ENCODE measurements at regions not wholly inside any gene's neighbourhood (a gene's known extent, or its start where the extent isn't known, plus 50 kb on each side); places are given as distances from the start of the nearest gene placed in this dataset.
A peak's percentile ranks its signal among the peaks of the same experiment; 100 is the strongest.

DNA sequence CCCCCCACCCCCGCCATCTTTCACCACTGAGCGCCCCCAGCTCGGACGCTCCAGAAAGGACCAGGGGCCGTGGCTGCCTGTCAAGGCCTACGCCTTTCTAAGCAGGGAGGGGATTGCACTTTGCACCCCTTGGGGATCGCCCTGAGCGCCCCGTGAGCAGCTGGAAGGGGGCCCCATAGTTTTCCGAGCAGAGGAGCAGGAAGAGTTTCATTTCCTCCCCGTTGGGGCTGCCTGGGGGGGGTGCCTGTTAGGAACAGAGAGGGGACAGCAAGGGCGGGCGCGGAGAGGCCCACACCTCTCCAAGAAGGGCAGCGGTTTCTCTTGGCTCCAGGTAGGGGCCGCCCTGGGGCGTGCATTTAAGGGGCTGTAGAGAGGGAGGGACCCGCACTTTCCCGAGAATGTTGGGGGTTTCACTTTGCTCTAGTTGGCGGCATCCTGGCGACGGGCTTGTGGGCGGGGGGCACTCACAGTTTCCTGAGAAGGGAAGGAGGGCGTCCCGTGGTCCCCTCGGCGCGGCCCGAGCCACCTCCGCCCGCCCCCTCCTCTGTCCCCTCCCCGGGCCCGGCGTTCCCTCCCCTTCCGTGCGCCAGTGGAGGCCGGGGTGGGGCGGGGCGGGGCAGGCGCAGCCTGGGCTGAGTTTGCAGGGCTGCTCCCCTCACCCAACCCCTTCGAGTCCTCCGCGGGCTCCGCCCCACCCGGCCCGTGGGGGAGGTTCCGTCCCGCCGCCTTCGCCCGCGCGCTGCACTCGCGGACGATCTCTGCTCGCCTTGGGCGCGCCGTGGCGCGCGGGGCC is 82.3 kb upstream of the CD99 start:
- DNase-seq (ENCODE audit: low read depth) = peak; percentile 89

- DNase-seq (ENCODE audit: low read depth) = no peak
These were observed 84.0 kb upstream of the CD99 start for GRCh38 chrX:2607113-2607512.

- DNase-seq (ENCODE audit: low read depth) = no peak
These were observed 90.5 kb upstream of the CD99 start for GRCh38 chrX:2600564-2600963.

DNA sequence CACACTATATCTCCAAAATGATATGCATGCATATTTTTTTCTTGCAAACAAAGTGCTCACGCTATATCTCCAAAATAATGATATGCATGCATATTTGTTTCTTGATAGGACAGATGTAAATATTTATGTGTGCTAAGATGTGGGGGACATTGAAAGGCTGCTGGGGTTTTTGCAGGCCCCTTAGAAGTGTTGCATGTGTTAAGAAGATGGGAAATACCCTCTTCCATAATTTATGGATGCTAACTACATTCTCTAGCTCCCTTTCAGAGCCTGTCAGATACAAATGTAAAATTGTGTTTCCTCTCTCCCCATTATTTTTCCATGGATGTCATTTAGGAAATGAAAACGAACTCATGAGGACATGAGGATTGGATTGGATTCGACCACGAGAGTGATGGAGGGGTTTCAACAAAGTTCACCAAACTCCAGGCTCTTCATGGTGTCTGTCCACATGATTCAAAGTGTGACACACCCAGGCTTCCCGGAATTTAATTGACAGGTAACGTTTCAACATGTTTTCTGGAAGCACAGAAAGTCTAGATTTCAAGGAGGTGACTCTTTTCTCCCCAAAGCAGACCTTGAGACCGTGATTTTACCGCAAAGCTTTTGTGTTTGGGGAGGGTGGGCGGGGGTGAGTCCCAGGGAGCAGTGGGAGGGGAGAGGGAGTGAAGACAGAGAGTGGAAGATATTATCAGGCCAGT is 94.4 kb upstream of the CD99 start:
- DNase-seq (ENCODE audit: low read depth) = no peak

- peak; percentile 34 for DNase-seq (ENCODE audit: low read depth)
These were observed 95.0 kb upstream of the CD99 start for GRCh38 chrX:2596045-2596444.

DNA sequence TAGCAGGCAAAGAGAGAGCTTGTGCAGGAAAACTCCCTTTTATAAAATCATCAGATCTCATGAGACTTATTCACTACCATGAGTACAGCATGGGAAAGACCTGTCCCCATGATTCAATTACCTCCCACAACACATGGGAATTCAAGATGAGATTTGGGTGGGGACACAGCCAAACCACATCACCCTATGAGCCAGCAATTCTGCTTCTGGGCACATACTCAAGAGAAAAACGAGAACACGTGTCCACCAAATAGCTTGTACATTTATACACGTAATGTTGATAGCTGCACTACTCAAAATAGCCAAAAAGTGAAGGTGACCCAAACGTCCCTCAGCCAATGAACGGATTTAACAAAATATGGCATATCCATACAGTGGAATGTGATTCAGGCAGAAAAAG is 94.5 kb upstream of the DHRSX start:
- DNase-seq (ENCODE audit: low read depth) = peak; percentile 80

- DNase-seq (ENCODE audit: low read depth) = no peak
These were observed 93.7 kb upstream of the DHRSX start for GRCh38 chrX:2594491-2594890.

GRCh38 chrX:2592279-2592678 is 91.5 kb upstream of the DHRSX start:
- no peak for DNase-seq (ENCODE audit: low read depth)

DNA sequence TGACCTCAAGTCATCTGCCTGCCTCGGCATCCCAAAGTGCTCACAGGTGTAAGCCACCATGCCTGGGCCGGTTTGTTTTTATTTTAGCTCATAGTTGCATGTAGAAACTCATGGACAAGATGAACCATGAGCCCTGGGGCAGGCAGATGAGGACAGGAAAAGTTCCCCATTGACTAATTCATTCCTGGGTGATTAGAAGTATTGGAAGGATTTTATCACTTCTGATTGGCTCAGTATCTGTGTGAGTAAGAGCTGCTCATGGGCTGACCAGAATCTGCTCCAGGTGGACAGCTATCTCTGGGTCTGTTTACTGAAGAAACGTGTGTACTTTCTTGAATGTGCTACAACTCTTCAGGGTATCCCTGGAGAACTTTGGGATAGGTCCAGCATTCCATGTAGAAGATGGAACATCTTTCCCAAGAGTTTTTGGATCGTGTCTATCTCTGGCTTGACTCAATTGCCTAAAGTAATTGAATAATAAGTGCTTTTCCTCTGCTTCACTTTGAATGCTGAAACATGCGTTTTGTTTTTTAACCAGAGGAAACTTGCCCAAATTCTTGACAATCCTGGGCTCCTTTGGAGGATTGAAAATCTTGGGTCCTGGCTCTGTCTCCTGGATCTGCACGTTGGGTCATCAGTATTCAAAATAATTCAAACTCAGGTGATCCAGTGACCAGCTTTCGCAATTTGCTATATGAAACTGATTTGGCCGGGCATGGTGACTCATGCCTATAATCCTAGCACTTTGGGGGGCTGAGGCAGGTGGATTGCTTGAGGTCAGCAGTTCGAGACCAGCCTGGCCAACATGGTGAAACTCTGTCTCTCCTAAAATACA is 88.6 kb upstream of the DHRSX start:
- DNase-seq (ENCODE audit: low read depth) = peak; percentile 42

DNA sequence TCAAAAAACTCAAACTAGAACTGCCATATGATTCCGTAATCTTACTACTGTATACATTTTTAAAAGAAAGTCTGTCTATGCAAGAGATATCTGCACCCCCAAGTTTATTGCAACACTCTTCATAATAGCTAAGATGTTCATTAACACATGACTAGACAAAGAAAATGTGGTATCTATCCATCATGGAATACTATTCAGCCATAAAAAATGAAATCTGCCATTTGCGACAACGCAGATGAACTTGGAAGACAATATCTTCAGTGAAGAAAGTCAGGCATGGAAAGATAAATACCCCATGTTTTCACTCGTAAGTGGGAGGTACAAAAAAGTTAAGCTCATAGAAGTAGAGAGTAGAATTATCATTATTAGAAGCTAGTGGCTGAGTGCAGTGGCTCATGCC is 87.3 kb upstream of the DHRSX start:
- DNase-seq (ENCODE audit: low read depth) = no peak

DNA sequence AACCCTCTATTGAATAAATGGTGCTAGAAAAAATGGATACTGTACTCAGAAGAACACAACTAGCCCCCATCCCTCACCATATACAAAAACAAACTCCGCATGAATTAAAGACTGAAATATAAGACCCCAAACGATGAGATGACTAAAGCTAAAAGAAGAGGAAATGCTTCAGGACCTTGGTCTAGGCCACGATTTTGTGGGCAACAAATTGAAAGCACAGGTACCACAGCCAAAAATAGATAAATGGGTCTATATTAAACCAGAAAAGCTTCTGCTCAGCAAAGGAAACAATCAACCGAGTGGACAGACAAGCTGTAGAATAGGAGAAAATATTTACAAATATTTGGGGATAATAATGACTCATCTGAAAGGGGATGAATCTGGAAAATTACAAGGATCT is 86.4 kb upstream of the DHRSX start:
- DNase-seq (ENCODE audit: low read depth) = no peak

DNA sequence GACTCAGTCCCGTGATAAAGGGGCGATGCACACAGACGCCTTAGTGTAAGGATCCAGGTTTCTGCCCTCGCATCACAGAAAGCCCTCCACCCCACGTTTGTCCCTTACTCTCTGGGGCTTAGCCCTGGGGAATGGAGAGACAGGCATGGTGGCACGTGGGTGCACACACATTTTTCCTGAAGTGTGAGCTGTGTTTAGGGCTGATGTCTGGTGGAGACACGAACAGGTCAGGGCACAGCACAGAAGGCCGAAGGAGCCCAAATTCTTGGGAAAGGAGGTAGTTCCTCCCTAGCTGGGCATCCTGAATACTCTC is 84.3 kb upstream of the DHRSX start:
- DNase-seq (ENCODE audit: low read depth) = no peak

- DNase-seq (ENCODE audit: low read depth) = no peak
These were observed 83.7 kb upstream of the DHRSX start for GRCh38 chrX:2584251-2585157.

GRCh38 chrX:2583194-2584162 is 82.7 kb upstream of the DHRSX start:
- no peak for DNase-seq (ENCODE audit: low read depth)

- DNase-seq (ENCODE audit: low read depth) = no peak
These were observed 81.9 kb upstream of the DHRSX start for GRCh38 chrX:2582667-2583066.

GRCh38 chrX:2581296-2581695 is 80.5 kb upstream of the DHRSX start:
- no peak for DNase-seq (ENCODE audit: low read depth)

- no peak for DNase-seq (ENCODE audit: low read depth)
These were observed 78.1 kb upstream of the DHRSX start for GRCh38 chrX:2578864-2579263.

GRCh38 chrX:2577844-2578466 is 77.2 kb upstream of the DHRSX start:
- DNase-seq (ENCODE audit: low read depth) = peak; percentile 58

DNA sequence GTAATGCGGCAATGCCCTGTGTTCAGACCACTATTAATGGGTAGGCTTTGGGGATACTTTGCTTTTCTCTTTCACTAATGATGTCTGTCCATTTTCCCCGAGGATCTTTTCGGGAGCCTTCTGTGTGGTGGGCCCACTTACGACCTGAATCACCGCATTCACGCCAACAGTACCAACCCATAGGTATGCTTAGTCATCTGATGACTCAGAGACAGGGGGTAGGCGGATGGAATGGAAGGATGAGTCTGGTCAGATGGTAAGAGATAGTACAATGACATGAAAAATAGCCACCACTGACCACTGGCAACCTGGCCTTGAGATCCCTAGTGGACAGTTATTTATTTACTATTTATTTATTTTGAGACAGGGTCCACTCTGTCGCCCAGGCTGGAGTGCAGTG is 76.0 kb upstream of the DHRSX start:
- peak; percentile 63 for DNase-seq (ENCODE audit: low read depth)

GRCh38 chrX:2574271-2574670 is 73.5 kb upstream of the DHRSX start:
- DNase-seq (ENCODE audit: low read depth) = no peak

Data from EH (cell line).